HEK293 (cell line): ENCODE measurements at regions not wholly inside any gene's neighbourhood (a gene's known extent, or its start where the extent isn't known, plus 50 kb on each side); places are given as distances from the start of the nearest gene placed in this dataset.

ENCODE experiments used
- CTCF ChIA-PET: fragments of 350-600 bp; formaldehyde crosslinking; extraction: SDS; loops from one replicate; lab custom pipeline; 2021; ENCODE audit warnings: antibody characterized with exemption; lab: Yijun Ruan, JAX
- POLR2A ChIA-PET: fragments of 300-600 bp; formaldehyde crosslinking; extraction: SDS; loops from one replicate; lab custom pipeline; 2020; ENCODE audit warnings: antibody characterized with exemption, inconsistent platforms; lab: Yijun Ruan, JAX
- H3K27ac ChIP-seq: fragments of 200-500 bp; sonication (Bioruptor generic); 2 replicates; pipeline ENCODE4 v1.5.1; 2014; ENCODE audit warnings: low read depth, low read length, control low read depth, inconsistent platforms; ENCODE audit errors: extremely low read depth
- H3K36me3 ChIP-seq, 2 experiments: fragments of 200-500 bp in 1 of 2; sonication (Bioruptor generic) in 1 of 2; 1 replicate in 1 of 2; 2 replicates in 1 of 2; pipeline ENCODE4 v1.5.1; 2014 to 2017; ENCODE audit warnings: inconsistent platforms in 2 of 2, low read length in 2 of 2; ENCODE audit not compliant: control insufficient read depth in 2 of 2, insufficient read depth in 1 of 2
- H3K4me1 ChIP-seq: fragments of 200-500 bp; sonication (Bioruptor generic); 2 replicates; pipeline ENCODE4 v1.5.1; 2014; ENCODE audit warnings: mild to moderate bottlenecking, low read length, inconsistent platforms; ENCODE audit not compliant: control insufficient read depth, insufficient read depth
- H3K4me3 ChIP-seq: 2 replicates; pipeline ENCODE4 v1.5.1; 2011; ENCODE audit warnings: low read depth, mild to moderate bottlenecking, control low read depth, low read length, moderate library complexity
- H3K9me3 ChIP-seq: fragments of 200-500 bp; sonication (Bioruptor generic); 2 replicates; pipeline ENCODE4 v1.5.1; 2014; ENCODE audit warnings: low read depth, low read length, inconsistent platforms; ENCODE audit not compliant: control insufficient read depth, insufficient read depth
- KLF10 ChIP-seq: fragments of 450-650 bp; IDR thresholded peaks from 2 replicates; pipeline ENCODE4 v1.5.1; 2018; ENCODE audit warnings: missing biosample characterization, mild to moderate bottlenecking, missing genetic modification characterization
- SCRT1 ChIP-seq: fragments of 450-650 bp; formaldehyde crosslinking; IDR thresholded peaks from 2 replicates; pipeline ENCODE4 v1.5.1; 2016; ENCODE audit warnings: missing biosample characterization, missing genetic modification characterization, borderline replicate concordance
- SETDB1 ChIP-seq: IDR thresholded peaks from one replicate; pipeline ENCODE4 v1.6.1; 2017; ENCODE audit warnings: mild to moderate bottlenecking, low read length, moderate library complexity, mixed read lengths; ENCODE audit not compliant: insufficient read length
- TCF7L2 ChIP-seq: IDR thresholded peaks from 2 replicates; pipeline ENCODE4 v1.6.1; 2011; ENCODE audit warnings: low read depth, mild to moderate bottlenecking, inconsistent platforms, low read length, moderate library complexity, borderline replicate concordance
- ZBTB17 ChIP-seq: fragments of 450-650 bp; formaldehyde crosslinking; IDR thresholded peaks from 2 replicates; pipeline ENCODE4 v1.5.1; 2016; ENCODE audit warnings: missing biosample characterization, missing genetic modification characterization
- ZBTB7A ChIP-seq: fragments of 450-650 bp; formaldehyde crosslinking; IDR thresholded peaks from 2 replicates; pipeline ENCODE4 v1.5.1; 2016; ENCODE audit warnings: low read depth, missing biosample characterization, missing genetic modification characterization
- ZBTB8A ChIP-seq: fragments of 450-650 bp; formaldehyde crosslinking; IDR thresholded peaks from 2 replicates; pipeline ENCODE4 v1.5.1; 2016; ENCODE audit warnings: missing biosample characterization, missing genetic modification characterization
- ZNF16 ChIP-seq: fragments of 450-650 bp; formaldehyde crosslinking; IDR thresholded peaks from 2 replicates; pipeline ENCODE4 v1.5.1; 2016; ENCODE audit warnings: low read depth, missing biosample characterization, missing genetic modification characterization
- ZNF2 ChIP-seq: fragments of 450-650 bp; formaldehyde crosslinking; IDR thresholded peaks from 2 replicates; pipeline ENCODE4 v1.5.1; 2016; ENCODE audit warnings: missing biosample characterization, missing genetic modification characterization
- ZNF214 ChIP-seq: fragments of 450-650 bp; formaldehyde crosslinking; IDR thresholded peaks from 2 replicates; pipeline ENCODE4 v1.5.1; 2017; ENCODE audit warnings: missing biosample characterization, mild to moderate bottlenecking, missing genetic modification characterization, borderline replicate concordance
- ZNF223 ChIP-seq: fragments of 450-650 bp; formaldehyde crosslinking; IDR thresholded peaks from 2 replicates; pipeline ENCODE4 v1.5.1; 2016; ENCODE audit warnings: missing biosample characterization, missing genetic modification characterization
- ZNF473 ChIP-seq: fragments of 450-650 bp; formaldehyde crosslinking; IDR thresholded peaks from 2 replicates; pipeline ENCODE4 v1.5.1; 2017; ENCODE audit warnings: missing biosample characterization, missing genetic modification characterization
- ZNF514 ChIP-seq: fragments of 450-650 bp; formaldehyde crosslinking; IDR thresholded peaks from 2 replicates; pipeline ENCODE4 v1.5.1; 2016; ENCODE audit warnings: missing biosample characterization, missing genetic modification characterization
- ZNF548 ChIP-seq: fragments of 450-650 bp; formaldehyde crosslinking; IDR thresholded peaks from 2 replicates; pipeline ENCODE4 v1.5.1; 2016; ENCODE audit warnings: missing biosample characterization, missing genetic modification characterization
- ZNF560 ChIP-seq: fragments of 450-650 bp; formaldehyde crosslinking; IDR thresholded peaks from 2 replicates; pipeline ENCODE4 v1.5.1; 2017; ENCODE audit warnings: missing biosample characterization, missing genetic modification characterization, borderline replicate concordance
- ZNF623 ChIP-seq: fragments of 450-650 bp; formaldehyde crosslinking; IDR thresholded peaks from 2 replicates; pipeline ENCODE4 v1.5.1; 2016; ENCODE audit warnings: missing biosample characterization, missing genetic modification characterization
- ZNF626 ChIP-seq: fragments of 450-650 bp; sonication (Bioruptor Pico); formaldehyde crosslinking; IDR thresholded peaks from 2 replicates; pipeline ENCODE4 v1.5.1; 2018; ENCODE audit warnings: missing biosample characterization, missing genetic modification characterization, inconsistent platforms
- ZNF660 ChIP-seq: fragments of 450-650 bp; IDR thresholded peaks from 2 replicates; pipeline ENCODE4 v1.5.1; 2018; ENCODE audit warnings: missing biosample characterization, mild to moderate bottlenecking, missing genetic modification characterization
- ZNF677 ChIP-seq: fragments of 450-650 bp; IDR thresholded peaks from 2 replicates; pipeline ENCODE4 v1.5.0; 2018; ENCODE audit warnings: missing biosample characterization, mild to moderate bottlenecking, missing genetic modification characterization, moderate library complexity
- ZNF747 ChIP-seq: fragments of 450-650 bp; formaldehyde crosslinking; IDR thresholded peaks from 2 replicates; pipeline ENCODE4 v1.5.1; 2016; ENCODE audit warnings: missing biosample characterization, missing genetic modification characterization
- ZNF776 ChIP-seq: fragments of 450-650 bp; formaldehyde crosslinking; IDR thresholded peaks from 2 replicates; pipeline ENCODE4 v1.5.0; 2017; ENCODE audit warnings: missing biosample characterization, missing genetic modification characterization, borderline replicate concordance
- ZNF843 ChIP-seq: fragments of 450-650 bp; formaldehyde crosslinking; IDR thresholded peaks from 2 replicates; pipeline ENCODE4 v1.5.1; 2016; ENCODE audit warnings: missing biosample characterization, missing genetic modification characterization
- TF ChIP-seq, protein P1 (sequence below): fragments of 450-650 bp; formaldehyde crosslinking; IDR thresholded peaks from 2 replicates; pipeline ENCODE4 v1.5.1; 2017; ENCODE audit warnings: missing biosample characterization, missing genetic modification characterization
- TF ChIP-seq, protein P2 (sequence below): IDR thresholded peaks from 2 replicates; pipeline ENCODE4 v1.6.1; 2011; ENCODE audit warnings: mild to moderate bottlenecking, low read depth, low read length, borderline replicate concordance
- TF ChIP-seq, protein P3 (sequence below): fragments of 450-650 bp; formaldehyde crosslinking; IDR thresholded peaks from 2 replicates; pipeline ENCODE4 v1.5.1; 2016; ENCODE audit warnings: missing biosample characterization, missing genetic modification characterization, low read depth
- TF ChIP-seq, protein P4 (sequence below): fragments of 450-650 bp; formaldehyde crosslinking; IDR thresholded peaks from 2 replicates; pipeline ENCODE4 v1.5.1; 2017; ENCODE audit warnings: missing biosample characterization, missing genetic modification characterization

DNA sequence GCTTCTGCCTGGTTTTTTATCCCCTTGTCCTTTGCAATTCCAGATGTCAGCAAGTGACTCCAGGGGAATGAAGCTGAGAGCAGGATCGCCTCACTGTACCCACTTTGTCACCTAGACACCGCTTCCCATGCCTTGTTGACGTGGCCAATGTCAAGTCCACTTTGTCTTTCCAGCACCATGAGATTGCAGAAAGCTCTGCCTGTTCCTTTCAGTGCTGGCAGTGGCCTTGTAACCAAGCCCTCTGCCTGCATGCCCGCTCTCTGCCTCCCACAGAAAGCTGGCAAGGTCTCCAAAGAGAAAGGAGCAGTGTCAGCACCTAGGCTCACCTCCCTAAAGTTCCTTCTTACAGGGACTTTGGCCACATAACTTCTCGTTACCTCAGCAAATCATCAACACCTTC lies 282.2 kb upstream of the ST6GAL2 start:
- TF ChIP-seq ZNF660 (tag by site-specific recombination) (no peak), ZNF16 (tag by site-specific recombination) (no peak), ZNF514 (tag by site-specific recombination) (no peak), TCF7L2 (no peak), ZNF214 (no peak), SETDB1 (no peak), ZNF560 (no peak), ZNF677 (tag by site-specific recombination) (no peak), KLF10 (tag by site-specific recombination) (no peak), ZNF473 (tag by site-specific recombination) (no peak), ZNF623 (tag by site-specific recombination) (no peak)
- TF ChIP-seq, protein P1, sequence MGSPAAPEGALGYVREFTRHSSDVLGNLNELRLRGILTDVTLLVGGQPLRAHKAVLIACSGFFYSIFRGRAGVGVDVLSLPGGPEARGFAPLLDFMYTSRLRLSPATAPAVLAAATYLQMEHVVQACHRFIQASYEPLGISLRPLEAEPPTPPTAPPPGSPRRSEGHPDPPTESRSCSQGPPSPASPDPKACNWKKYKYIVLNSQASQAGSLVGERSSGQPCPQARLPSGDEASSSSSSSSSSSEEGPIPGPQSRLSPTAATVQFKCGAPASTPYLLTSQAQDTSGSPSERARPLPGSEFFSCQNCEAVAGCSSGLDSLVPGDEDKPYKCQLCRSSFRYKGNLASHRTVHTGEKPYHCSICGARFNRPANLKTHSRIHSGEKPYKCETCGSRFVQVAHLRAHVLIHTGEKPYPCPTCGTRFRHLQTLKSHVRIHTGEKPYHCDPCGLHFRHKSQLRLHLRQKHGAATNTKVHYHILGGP (tag by site-specific recombination) = no peak
- TF ChIP-seq, protein P2, sequence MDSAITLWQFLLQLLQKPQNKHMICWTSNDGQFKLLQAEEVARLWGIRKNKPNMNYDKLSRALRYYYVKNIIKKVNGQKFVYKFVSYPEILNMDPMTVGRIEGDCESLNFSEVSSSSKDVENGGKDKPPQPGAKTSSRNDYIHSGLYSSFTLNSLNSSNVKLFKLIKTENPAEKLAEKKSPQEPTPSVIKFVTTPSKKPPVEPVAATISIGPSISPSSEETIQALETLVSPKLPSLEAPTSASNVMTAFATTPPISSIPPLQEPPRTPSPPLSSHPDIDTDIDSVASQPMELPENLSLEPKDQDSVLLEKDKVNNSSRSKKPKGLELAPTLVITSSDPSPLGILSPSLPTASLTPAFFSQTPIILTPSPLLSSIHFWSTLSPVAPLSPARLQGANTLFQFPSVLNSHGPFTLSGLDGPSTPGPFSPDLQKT = no peak
- Histone ChIP-seq H3K4me3 (no peak overlapping the region), H3K9me3 (no peaks in the 10 kb centered on the region), H3K4me1 (no peaks in the 10 kb centered on the region), H3K36me3 (no peaks in the 10 kb centered on the region), H3K27ac (no peak overlapping the region)
- ChIA-PET CTCF (interaction anchor here (0.7 kb wide), 1 partner anchor 867 kb away, joined by 4 read pairs; no protein-coding TSS in a partner anchor), POLR2A (no interaction called here)

DNA sequence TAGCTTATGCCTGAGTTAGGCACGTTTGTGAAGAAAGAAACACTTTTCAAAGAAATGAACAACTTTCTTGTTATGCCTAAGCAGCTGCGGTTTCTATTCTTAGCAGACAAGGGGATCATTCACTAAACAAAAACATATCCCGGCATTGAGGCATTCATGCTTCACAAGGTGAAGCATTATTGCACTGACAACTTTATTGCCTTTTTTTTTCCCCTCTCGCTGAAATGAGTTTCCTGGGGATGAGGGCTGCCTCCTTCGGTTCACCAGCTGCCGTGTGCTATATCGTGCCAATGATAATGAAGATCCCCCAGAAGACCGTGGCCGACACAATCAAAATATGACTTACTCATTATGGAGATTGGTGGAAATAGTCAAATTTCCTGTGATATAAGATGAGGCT lies 288.2 kb upstream of the ST6GAL2 start:
- TF ChIP-seq ZNF626 (tag by site-specific recombination) (no peak), SCRT1 (tag by site-specific recombination) (no peak), ZBTB7A (tag by site-specific recombination) (no peak), ZNF223 (tag by site-specific recombination) (no peak), ZNF16 (tag by site-specific recombination) (no peak), ZBTB8A (tag by site-specific recombination) (no peak), ZNF747 (tag by site-specific recombination) (no peak), ZNF514 (tag by site-specific recombination) (no peak), ZNF548 (tag by site-specific recombination) (no peak), ZNF2 (tag by site-specific recombination) (no peak), ZNF776 (tag by site-specific recombination) (no peak), ZBTB17 (tag by site-specific recombination) (no peak), ZNF843 (tag by site-specific recombination) (no peak)
- TF ChIP-seq, protein P3, sequence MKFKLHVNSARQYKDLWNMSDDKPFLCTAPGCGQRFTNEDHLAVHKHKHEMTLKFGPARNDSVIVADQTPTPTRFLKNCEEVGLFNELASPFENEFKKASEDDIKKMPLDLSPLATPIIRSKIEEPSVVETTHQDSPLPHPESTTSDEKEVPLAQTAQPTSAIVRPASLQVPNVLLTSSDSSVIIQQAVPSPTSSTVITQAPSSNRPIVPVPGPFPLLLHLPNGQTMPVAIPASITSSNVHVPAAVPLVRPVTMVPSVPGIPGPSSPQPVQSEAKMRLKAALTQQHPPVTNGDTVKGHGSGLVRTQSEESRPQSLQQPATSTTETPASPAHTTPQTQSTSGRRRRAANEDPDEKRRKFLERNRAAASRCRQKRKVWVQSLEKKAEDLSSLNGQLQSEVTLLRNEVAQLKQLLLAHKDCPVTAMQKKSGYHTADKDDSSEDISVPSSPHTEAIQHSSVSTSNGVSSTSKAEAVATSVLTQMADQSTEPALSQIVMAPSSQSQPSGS (tag by site-specific recombination) = no peak
- TF ChIP-seq, protein P4, sequence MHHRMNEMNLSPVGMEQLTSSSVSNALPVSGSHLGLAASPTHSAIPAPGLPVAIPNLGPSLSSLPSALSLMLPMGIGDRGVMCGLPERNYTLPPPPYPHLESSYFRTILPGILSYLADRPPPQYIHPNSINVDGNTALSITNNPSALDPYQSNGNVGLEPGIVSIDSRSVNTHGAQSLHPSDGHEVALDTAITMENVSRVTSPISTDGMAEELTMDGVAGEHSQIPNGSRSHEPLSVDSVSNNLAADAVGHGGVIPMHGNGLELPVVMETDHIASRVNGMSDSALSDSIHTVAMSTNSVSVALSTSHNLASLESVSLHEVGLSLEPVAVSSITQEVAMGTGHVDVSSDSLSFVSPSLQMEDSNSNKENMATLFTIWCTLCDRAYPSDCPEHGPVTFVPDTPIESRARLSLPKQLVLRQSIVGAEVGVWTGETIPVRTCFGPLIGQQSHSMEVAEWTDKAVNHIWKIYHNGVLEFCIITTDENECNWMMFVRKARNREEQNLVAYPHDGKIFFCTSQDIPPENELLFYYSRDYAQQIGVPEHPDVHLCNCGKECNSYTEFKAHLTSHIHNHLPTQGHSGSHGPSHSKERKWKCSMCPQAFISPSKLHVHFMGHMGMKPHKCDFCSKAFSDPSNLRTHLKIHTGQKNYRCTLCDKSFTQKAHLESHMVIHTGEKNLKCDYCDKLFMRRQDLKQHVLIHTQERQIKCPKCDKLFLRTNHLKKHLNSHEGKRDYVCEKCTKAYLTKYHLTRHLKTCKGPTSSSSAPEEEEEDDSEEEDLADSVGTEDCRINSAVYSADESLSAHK = no peak
- no peaks in the 10 kb centered on the region for H3K9me3 ChIP-seq
- H3K4me1 ChIP-seq = no peaks in the 10 kb centered on the region
- POLR2A ChIA-PET = no interaction called here
- no peak overlapping the region for H3K4me3 ChIP-seq
- H3K27ac ChIP-seq = no peak overlapping the region
- CTCF ChIA-PET = no interaction called here
- no peaks in the 10 kb centered on the region for H3K36me3 ChIP-seq
